AG09319 (cell line): ENCODE measurements at regions not wholly inside any gene's neighbourhood (a gene's known extent, or its start where the extent isn't known, plus 50 kb on each side); places are given as distances from the start of the nearest gene placed in this dataset.
"Not testable (repeated sequence)": the region's sequence is repeated elsewhere in the genome, so short reads cannot be mapped to it uniquely, and the experiment has no call there.

Experiments
- DNase-seq: peaks from one replicate; pipeline ENCODE4 v3.0.0-alpha.2; 2010; ENCODE audit warnings: low read depth; ENCODE audit errors: extremely low read depth
- CTCF ChIP-seq: IDR thresholded peaks from 2 replicates; pipeline ENCODE4 v1.5.1; 2011; ENCODE audit warnings: low read depth, mild to moderate bottlenecking, inconsistent platforms, low read length, moderate library complexity

GRCh38 chr6:98380589-98380988 lies 453.8 kb upstream of the POU3F2 start:
- no peak for DNase-seq
- no peak for TF ChIP-seq CTCF

- DNase-seq, result no peak
- TF ChIP-seq CTCF, result no peak
Observed at GRCh38 chr6:98382246-98382645, 452.1 kb upstream of the POU3F2 start.

- no peak for TF ChIP-seq CTCF
- no peak for DNase-seq
Observed at GRCh38 chr6:98384334-98384733, 450.0 kb upstream of the POU3F2 start.

- no peak for DNase-seq
- no peak for TF ChIP-seq CTCF
Observed at GRCh38 chr6:98384801-98385200, 449.6 kb upstream of the POU3F2 start.

- DNase-seq, result no peak
- TF ChIP-seq CTCF, result no peak
Observed at GRCh38 chr6:98395610-98396166, 438.7 kb upstream of the POU3F2 start.

- TF ChIP-seq CTCF, result no peak
- DNase-seq, result no peak
Observed at GRCh38 chr6:98416027-98416426, 418.3 kb upstream of the POU3F2 start.

- not testable (repeated sequence) for DNase-seq
Observed at GRCh38 chr6:98416497-98417158, 417.7 kb upstream of the POU3F2 start.
